Left colon (tissue), 2 donors: ENCODE measurements at regions not wholly inside any gene's neighbourhood (a gene's known extent, or its start where the extent isn't known, plus 50 kb on each side); places are given as distances from the start of the nearest gene placed in this dataset.

Experiments
- ATAC-seq: fragments of 200-7000 bp; cut with Tn5 transposase; one replicate; pipeline ENCODE4 v1.9.1; 2020; ENCODE audit warnings: mild to moderate bottlenecking, moderate library complexity
- DNase-seq, 2 donors: peaks; one replicate each; pipeline ENCODE4 v3.0.0-alpha.2; 2020
- intact Hi-C, 2 donors: fragments of 100-400 bp; cut with DNase I in 1 of 2; cut with micrococcal nuclease in 1 of 2; formaldehyde crosslinking; loops; one replicate each; pipeline versions ENCODE4 v1.11.2 to v1.14.0; 2022; cut with DNase I, micrococcal nuclease
- donor health status: DM: no; HTN: no; CAD: no.
- donor health status: DM: yes; HTN: yes; CAD: no.

DNA sequence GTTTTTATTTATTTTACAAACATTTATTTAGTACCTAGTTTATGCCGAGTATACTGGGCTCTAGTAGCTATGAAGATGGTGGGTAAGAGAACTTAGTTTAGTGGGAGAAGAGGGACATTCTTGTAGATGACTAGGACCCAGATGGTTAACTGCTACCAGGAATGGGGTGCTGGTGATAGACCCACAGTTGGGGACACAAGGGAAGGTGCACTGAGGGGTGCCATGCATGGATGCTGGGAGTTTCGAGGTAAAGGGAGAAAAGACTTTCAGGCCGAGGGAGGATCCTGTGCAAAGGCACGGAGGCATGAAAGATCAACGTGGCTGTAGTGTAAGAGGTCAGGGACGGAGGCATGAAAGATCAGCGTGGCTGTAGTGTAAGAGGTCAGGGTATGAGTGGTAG is 204.2 kb upstream of the HABP2 start:
- DNase-seq (no peak), ATAC-seq (no peak)
- intact Hi-C loops, result no loop called here

GRCh38 chr10:113350311-113351040 is 202.4 kb upstream of the HABP2 start:
- intact Hi-C loops, result no loop called here
- ATAC-seq (no peak), DNase-seq (no peak)

- ATAC-seq (no peak), DNase-seq (no peak)
- intact Hi-C loops, result no loop called here
Measured at GRCh38 chr10:113354711-113355110, 198.1 kb upstream of the HABP2 start.

DNA sequence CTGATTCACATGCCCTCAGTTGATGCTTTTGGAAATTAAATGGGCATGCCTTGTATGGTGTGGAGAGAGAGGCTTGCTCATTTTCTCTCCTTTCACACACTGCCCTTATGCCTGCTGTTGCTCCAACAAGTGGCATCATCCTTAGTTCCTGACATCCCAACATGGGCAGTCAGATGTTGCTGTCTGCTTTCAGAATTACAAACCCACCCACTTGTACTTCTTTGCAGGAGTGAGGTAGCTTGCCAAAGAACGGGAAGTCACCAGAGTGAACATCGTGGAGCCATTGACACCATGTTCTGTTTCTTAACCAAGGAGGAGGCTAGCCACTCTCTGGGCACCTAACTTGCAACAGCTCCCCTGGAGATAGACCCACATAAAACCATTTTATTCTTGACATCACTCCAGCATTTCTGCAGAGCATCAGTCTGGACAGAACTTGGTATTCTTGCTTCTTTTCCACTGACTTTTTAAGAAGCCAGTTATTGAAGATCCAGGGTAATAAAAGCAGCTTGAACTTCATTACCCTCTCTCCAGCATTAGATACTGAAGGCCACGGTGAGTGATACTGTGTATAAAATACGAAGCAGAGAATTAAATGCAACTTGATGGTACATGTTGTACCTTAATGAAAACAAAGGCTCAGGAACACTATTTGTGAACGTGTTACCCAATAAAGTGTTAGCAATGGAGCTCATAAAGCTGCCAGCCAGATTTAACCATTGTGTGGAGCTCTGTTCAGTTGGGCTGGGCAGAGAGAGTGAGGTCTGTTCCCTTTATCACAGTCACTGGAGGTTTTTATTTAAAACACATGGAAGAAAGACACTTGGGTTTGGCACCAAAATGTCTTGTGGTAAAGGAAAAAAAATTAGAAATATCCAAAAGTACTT is 195.8 kb upstream of the HABP2 start:
- peak in 1 of 2 donors; percentile 45 for DNase-seq
- intact Hi-C loops, result no loop called here
- no peak for ATAC-seq

GRCh38 chr10:113357681-113358300 is 195.1 kb upstream of the HABP2 start:
- DNase-seq (no peak), ATAC-seq (no peak)
- intact Hi-C loops, result no loop called here

- no peak for ATAC-seq
- intact Hi-C loops, result no loop called here
- DNase-seq, result no peak
Measured at GRCh38 chr10:113359655-113360054, 193.2 kb upstream of the HABP2 start.

GRCh38 chr10:113360870-113361269 is 192.0 kb upstream of the HABP2 start:
- no peak for DNase-seq
- no peak for ATAC-seq
- intact Hi-C loops, result no loop called here

GRCh38 chr10:113362645-113363091 is 190.2 kb upstream of the HABP2 start:
- DNase-seq (no peak), ATAC-seq (no peak)
- intact Hi-C loops, result no loop called here

- intact Hi-C loops, result no loop called here
- ATAC-seq (no peak), DNase-seq (no peak)
Measured at GRCh38 chr10:113364227-113364626, 188.6 kb upstream of the HABP2 start.

- DNase-seq (no peak), ATAC-seq (no peak)
- intact Hi-C loops, result no loop called here
Measured at GRCh38 chr10:113368666-113369364, 184.0 kb upstream of the HABP2 start.

DNA sequence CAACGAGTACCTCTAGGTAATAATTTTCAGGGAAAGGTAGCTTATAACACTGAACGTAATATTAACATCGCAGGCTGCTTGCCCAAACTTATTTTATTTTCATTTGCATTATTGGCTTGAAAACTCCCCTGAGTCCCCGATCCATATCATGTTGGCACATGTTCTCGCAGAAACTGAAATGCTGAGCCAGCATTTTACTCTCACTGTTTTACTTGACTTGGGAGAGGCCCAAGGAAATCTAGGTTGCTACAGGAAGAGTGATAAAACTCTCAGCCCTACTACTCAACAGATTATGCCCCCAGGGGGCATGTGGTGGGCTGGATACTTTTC is 183.5 kb upstream of the HABP2 start:
- DNase-seq (no peak), ATAC-seq (no peak)
- intact Hi-C loops, result no loop called here

GRCh38 chr10:113376428-113376827 is 176.4 kb upstream of the HABP2 start:
- intact Hi-C loops, result no loop called here
- ATAC-seq (no peak), DNase-seq (no peak)

DNA sequence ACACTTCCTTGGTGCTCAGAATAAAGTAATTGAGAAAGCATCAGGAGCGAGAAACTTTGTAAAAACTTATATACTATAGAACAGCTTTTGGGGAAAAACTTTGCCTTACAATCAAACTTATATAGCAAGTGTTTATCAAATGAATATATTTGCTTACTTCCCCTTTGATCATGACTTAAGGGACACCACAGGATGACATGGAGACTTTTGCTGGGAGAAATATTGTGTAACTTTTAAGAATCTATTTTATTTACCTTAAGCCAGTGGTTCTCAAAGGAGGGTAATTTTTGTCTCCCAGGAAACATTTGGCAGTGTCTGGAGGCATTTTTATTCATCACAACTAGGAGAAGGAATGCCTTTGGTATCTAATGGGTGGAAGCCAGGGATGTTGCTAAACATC is 173.8 kb upstream of the HABP2 start:
- no peak for ATAC-seq
- DNase-seq, result no peak
- intact Hi-C loops, result no loop called here

- DNase-seq, result no peak
- no peak for ATAC-seq
- intact Hi-C loops, result loop anchor here in 1 of 2 donors (10.0 kb wide), 2 partner anchors 657 to 817 kb away; no protein-coding TSS in a partner anchor
Measured at GRCh38 chr10:113381416-113381815, 171.4 kb upstream of the HABP2 start.

DNA sequence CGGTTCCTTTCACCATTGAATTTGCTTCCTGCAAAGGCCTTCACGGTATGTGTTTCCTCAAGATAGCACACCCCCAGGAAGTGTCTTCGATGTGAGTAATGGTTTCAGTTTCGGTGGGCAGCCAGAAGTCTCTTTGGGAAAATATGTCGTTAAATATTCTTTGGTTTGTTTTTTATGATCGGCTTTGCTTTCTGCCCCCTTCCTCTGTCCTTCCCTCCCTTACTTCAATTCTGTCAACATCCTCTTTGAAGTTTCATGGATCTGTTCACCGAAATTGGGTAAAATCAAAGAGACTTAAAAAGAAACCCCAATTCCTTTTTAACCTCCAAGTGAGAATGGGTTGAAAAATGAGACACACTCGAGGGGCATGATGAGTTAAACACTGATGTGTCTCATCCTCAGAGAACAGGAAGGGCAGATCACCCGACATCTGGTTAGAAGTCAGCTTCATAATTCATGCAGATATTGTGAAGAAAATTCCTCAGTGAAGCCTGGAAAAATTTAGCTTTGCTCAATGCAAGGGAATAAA is 170.8 kb upstream of the HABP2 start:
- intact Hi-C loops, result loop anchor here in 1 of 2 donors (10.0 kb wide), 2 partner anchors 657 to 817 kb away; no protein-coding TSS in a partner anchor
- ATAC-seq (no peak), DNase-seq (no peak)

GRCh38 chr10:113382691-113383090 is 170.2 kb upstream of the HABP2 start:
- no peak for ATAC-seq
- intact Hi-C loops, result loop anchor here in 1 of 2 donors (10.0 kb wide), 2 partner anchors 658 to 818 kb away; no protein-coding TSS in a partner anchor
- DNase-seq, result no peak

GRCh38 chr10:113384181-113384580 is 168.7 kb upstream of the HABP2 start:
- intact Hi-C loops, result loop anchor here in 1 of 2 donors (10.0 kb wide), 2 partner anchors 659 to 819 kb away; no protein-coding TSS in a partner anchor
- no peak for ATAC-seq
- no peak for DNase-seq
